BLaER1 treated with 17β-estradiol and CSF1 and Interleukin-3, amounts not matched to agents 10 nM and 100 nM (cell line): ENCODE measurements at regions not wholly inside any gene's neighbourhood (a gene's known extent, or its start where the extent isn't known, plus 50 kb on each side); places are given as distances from the start of the nearest gene placed in this dataset.

ENCODE experiments used
- H3K27ac ChIP-seq, 11 experiments: shearing (Covaris generic); formaldehyde crosslinking; 2 replicates each; pipeline ENCODE4 v1.8.1; 2022
- H3K27me3 ChIP-seq, 11 experiments: shearing (Covaris generic); formaldehyde crosslinking; 2 replicates each; pipeline ENCODE4 v1.8.1; 2022
- H3K36me3 ChIP-seq, 11 experiments: shearing (Covaris generic); formaldehyde crosslinking; 2 replicates each; pipeline ENCODE4 v1.8.1; 2022
- H3K4me1 ChIP-seq, 10 experiments: shearing (Covaris generic); formaldehyde crosslinking; 2 replicates each; pipeline ENCODE4 v1.8.1; 2022
- H3K4me2 ChIP-seq, 11 experiments: shearing (Covaris generic); formaldehyde crosslinking; 2 replicates each; pipeline ENCODE4 v1.8.1; 2022
- H3K4me3 ChIP-seq, 10 experiments: shearing (Covaris generic); formaldehyde crosslinking; 2 replicates each; pipeline ENCODE4 v1.8.1; 2022
- H3K9ac ChIP-seq, 11 experiments: shearing (Covaris generic); formaldehyde crosslinking; 2 replicates each; pipeline ENCODE4 v1.8.1; 2022
- H3K9me3 ChIP-seq, 11 experiments: shearing (Covaris generic); formaldehyde crosslinking; replicated peaks in 1 of 11; 2 replicates each; pipeline ENCODE4 v1.8.1; 2022
- H4K20me1 ChIP-seq, 11 experiments: shearing (Covaris generic); formaldehyde crosslinking; 2 replicates each; pipeline ENCODE4 v1.8.1; 2022
- Cebpa-rat ChIP-seq, 11 experiments: shearing (Covaris generic); IDR thresholded peaks; 2 replicates each; pipeline ENCODE4 v1.8.1; 2022

GRCh38 chrX:79259073-79259689, 108.0 kb downstream of the ITM2A start:
- H4K20me1 ChIP-seq: no peaks in the 10 kb centered on the region
- peaks cover 13 to 62% (median 33%) of the 10 kb centered on the region in 10 experiments for H3K4me1 ChIP-seq
- no peak overlapping the region; a peak in 1 of 20 replicates for H3K4me3 ChIP-seq
- peak in 6 of 11 experiments; percentile 37 to 97 (median 86); a peak in 13 of 22 replicates for TF ChIP-seq Cebpa-rat (IDR thresholded peaks at IDR 0.05)
- peak overlapping the region in 9 of 11 experiments; percentile 40 to 92 (median 85); a peak in 18 of 22 replicates for H3K27ac ChIP-seq
- peak overlapping the region; percentile 47 to 70 (median 61); a peak in 21 of 22 replicates for H3K4me2 ChIP-seq
- H3K36me3 ChIP-seq: no peaks in the 10 kb centered on the region
- peaks cover 31 to 96% (median 80%) of the 10 kb centered on the region in 11 experiments for H3K27me3 ChIP-seq
- H3K9me3 ChIP-seq: peaks cover 14 to 25% (median 17%) of the 10 kb centered on the region in 11 experiments; a peak in 19 of 22 replicates
- H3K9ac ChIP-seq: peak overlapping the region in 10 of 11 experiments; percentile 27 to 80 (median 68); a peak in 17 of 22 replicates

DNA sequence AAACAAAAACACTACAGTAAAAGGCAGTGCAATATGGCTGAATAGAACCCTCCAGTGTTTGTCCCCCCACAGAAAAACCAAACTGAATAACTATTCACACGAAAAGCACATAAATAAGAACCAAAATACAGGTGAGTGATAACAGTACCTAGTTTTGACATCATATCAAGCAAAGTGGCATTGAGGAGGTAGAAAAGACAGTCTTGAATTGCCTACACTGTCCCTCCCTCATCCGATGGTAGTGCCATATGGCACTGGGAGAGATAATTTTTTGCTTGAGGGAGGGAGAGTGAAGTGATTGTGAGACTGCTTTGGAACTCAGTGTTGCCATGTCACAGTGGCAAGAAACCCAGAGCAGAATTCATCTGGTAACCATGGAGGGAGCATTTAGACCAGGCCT, 99.2 kb downstream of the GPR174 start:
- no peak overlapping the region for H3K27ac ChIP-seq
- no peak for TF ChIP-seq Cebpa-rat (IDR thresholded peaks at IDR 0.05)

GRCh38 chrX:79235899-79236298, 91.4 kb downstream of the GPR174 start:
- no peak overlapping the region for H3K4me3 ChIP-seq
- H3K27ac ChIP-seq: no peak overlapping the region
- H3K27me3 ChIP-seq: peaks cover 65 to 100% (median 92%) of the 10 kb centered on the region in 11 experiments
- H3K9me3 ChIP-seq: peaks cover 10 to 40% (median 31%) of the 10 kb centered on the region in 11 experiments; a peak in 18 of 22 replicates
- no peak for TF ChIP-seq Cebpa-rat (IDR thresholded peaks at IDR 0.05)
- H3K9ac ChIP-seq: no peak overlapping the region
- H3K36me3 ChIP-seq: no peaks in the 10 kb centered on the region
- no peaks in the 10 kb centered on the region for H3K4me1 ChIP-seq
- peaks cover 0 to 7% (median 0%) of the 10 kb centered on the region in 11 experiments; a peak in 1 of 22 replicates for H4K20me1 ChIP-seq
- peak overlapping the region in 1 of 11 experiments; percentile 8; a peak in 1 of 22 replicates for H3K4me2 ChIP-seq

More for the DNA sequence above, 99.2 kb downstream of the GPR174 start:
- Histone ChIP-seq H3K9me3 (peaks cover 4 to 28% (median 14%) of the 10 kb centered on the region in 11 experiments; a peak in 16 of 22 replicates), H3K9ac (no peak overlapping the region), H3K4me2 (no peak overlapping the region), H3K27me3 (peaks cover 81 to 100% (median 97%) of the 10 kb centered on the region in 11 experiments), H3K4me3 (no peak overlapping the region), H4K20me1 (no peaks in the 10 kb centered on the region), H3K4me1 (no peaks in the 10 kb centered on the region), H3K36me3 (no peaks in the 10 kb centered on the region)

GRCh38 chrX:79231662-79232061, 87.2 kb downstream of the GPR174 start:
- Histone ChIP-seq H3K4me3 (no peak overlapping the region), H3K4me2 (no peak overlapping the region), H3K36me3 (no peaks in the 10 kb centered on the region), H3K9me3 (peaks cover 4 to 29% (median 13%) of the 10 kb centered on the region in 11 experiments; a peak in 14 of 22 replicates), H4K20me1 (peaks cover 0 to 2% (median 0%) of the 10 kb centered on the region in 11 experiments; a peak in 1 of 22 replicates), H3K27ac (no peak overlapping the region), H3K27me3 (peaks cover 52 to 100% (median 90%) of the 10 kb centered on the region in 11 experiments), H3K9ac (no peak overlapping the region), H3K4me1 (no peaks in the 10 kb centered on the region)
- no peak for TF ChIP-seq Cebpa-rat (IDR thresholded peaks at IDR 0.05)
